H4 (cell line): ENCODE measurements at regions not wholly inside any gene's neighbourhood (a gene's known extent, or its start where the extent isn't known, plus 50 kb on each side); places are given as distances from the start of the nearest gene placed in this dataset.
A peak's percentile ranks its signal among the peaks of the same experiment; 100 is the strongest.

Experiments
- DNase-seq: peaks from one replicate; pipeline ENCODE4 v3.0.0-alpha.2; 2015; ENCODE audit warnings: low spot score

DNA sequence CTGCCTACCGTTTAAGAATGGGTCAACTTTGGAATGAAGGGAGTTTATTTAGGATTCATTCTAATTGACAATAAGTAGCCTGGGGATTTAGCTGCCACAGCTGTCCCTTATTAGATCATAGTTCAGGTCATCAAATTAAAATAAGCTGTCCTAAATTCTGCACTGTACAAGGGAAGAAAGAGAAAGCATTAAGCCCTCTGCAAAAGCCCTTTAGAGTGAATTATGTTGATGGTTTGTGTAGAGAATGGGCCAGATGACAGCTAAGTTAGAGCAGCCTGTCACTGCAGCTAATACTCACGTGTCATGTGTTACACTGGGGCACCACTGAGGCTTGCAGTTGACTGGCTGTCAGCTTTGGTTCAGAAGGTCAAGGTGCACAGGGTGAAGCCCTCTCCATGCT is 737.1 kb upstream of the SLC10A2 start:
- DNase-seq = no peak

GRCh38 chr13:103799028-103799427 is 732.8 kb upstream of the SLC10A2 start:
- no peak for DNase-seq

DNA sequence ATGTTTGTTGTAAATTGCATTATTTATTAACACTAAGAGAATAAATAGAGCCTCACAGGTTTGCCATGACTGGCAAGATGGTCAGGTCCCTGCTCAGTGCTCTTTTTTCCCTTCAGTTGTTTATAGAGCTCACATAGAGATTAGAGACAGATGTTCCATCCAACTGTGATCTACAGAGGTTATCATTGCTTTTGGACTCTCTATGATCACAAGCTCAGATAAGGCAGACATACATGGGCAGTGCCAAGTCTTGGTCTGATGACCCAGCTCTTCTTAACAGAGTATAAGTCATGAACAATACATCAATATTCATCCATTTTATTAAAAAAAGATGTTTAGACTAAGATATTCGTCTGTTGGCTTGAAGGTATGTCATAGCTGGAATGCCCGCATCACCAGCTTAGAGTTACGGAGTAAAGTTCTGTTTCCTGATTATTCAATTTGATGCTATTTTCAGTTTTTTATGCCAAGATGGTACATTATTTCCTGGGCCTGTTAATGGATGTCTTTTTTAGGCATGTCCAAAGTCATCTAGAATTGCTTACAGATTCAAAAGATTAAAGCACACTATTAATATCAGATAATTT is 729.8 kb upstream of the SLC10A2 start:
- no peak for DNase-seq

DNA sequence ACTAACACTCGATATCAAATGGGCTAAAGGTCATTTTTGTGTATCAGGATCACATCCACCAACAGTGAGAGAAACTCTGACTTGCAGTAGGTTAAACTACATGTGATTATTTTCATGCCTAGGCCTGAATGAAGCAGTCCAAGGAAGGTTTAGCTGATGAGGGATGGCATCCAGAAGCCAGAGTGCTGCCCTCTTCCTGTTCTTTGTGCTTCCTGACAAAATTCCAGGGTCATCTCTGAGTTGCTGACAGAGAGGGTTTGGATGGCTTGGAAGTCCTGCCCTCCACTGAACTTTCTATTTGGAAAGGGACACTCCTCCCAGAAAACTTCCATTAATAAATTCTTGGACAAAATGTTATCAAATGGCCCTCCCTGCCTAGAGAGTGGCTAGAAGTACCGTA is 728.3 kb upstream of the SLC10A2 start:
- no peak for DNase-seq

- DNase-seq = no peak
Observed at GRCh38 chr13:103788061-103788652, 721.9 kb upstream of the SLC10A2 start.

DNA sequence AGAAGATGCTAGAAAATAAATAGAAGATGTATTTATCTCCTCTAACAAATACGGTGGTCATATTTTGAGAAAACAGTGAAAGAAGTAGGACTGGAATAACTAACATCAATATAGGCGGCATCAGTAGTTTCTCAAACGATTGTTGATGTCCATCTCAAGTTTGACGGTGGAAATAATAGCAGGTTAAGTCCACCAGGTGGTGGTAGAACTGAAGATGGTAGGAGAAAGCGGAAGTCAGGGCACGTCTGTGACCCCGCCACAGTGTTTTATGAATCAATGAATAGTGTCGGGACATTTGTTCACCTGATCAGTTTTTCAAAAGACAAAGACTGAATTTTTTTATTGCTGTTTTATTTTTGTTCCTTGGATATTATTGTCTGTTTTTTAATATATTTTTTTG is 706.4 kb upstream of the SLC10A2 start:
- no peak for DNase-seq

- no peak for DNase-seq
Observed at GRCh38 chr13:103762523-103762922, 696.3 kb upstream of the SLC10A2 start.

GRCh38 chr13:103759361-103759760 is 693.1 kb upstream of the SLC10A2 start:
- no peak for DNase-seq

DNA sequence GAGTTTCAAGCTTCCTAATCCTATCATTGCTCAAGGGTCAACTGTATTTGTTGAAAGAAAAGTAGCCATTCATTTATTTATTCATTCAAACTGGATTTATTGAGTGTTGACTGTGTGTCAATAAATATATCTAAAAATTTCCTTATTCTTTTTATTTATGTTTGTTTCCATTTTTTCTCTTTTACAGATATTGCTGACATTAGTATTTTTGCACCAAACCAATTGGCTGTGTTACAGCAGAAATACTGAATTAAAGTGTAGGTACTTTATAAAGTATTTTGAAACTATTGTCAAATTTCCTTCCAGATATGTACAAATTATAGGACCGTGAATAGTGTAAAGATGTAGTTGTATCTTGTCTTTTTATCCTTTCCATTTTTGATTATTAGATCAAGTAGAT is 692.0 kb upstream of the SLC10A2 start:
- no peak for DNase-seq

GRCh38 chr13:103757361-103757760 is 691.1 kb upstream of the SLC10A2 start:
- DNase-seq = no peak

GRCh38 chr13:103754783-103755182 is 688.6 kb upstream of the SLC10A2 start:
- DNase-seq = no peak

GRCh38 chr13:103734837-103735236 is 668.6 kb upstream of the SLC10A2 start:
- DNase-seq = no peak

DNA sequence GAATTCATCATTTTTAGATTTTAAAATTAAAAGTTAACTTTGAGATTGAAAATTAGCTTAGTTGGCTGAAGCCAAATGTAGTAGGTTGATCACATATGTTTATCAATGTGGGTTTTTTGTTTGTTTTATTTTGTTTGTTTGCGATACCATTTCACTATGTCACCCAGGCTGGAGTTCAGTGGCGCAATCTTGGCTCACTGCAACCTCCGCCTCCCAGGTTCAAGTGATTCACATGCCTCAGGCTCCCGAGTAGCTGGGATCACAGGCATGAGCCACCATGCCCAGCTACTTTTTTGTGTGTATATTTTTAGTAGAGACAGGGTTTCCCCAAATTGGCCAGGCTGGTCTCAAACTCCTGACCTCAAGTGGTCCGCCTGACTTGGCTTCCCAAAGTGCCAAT is 665.7 kb upstream of the SLC10A2 start:
- peak; percentile 16 for DNase-seq

DNA sequence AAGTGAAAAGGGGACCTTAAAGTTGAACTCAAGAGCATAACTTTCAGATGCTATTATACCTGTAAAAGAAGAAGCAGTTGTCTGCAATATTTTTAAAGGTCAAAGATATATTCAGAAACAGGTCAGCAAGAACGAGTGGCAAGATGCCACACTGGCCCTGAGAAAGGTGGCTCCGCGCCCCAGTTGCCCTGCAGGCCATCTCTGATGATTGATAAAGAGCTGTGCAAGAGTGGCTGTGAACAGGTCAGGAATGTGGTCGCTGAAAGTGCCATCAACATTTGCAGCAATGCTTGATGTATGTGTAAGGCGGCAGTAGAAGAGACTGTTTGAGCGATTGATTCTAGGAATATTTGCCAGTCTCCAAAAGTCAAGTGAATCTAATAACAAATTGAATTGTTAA is 664.2 kb upstream of the SLC10A2 start:
- no peak for DNase-seq

GRCh38 chr13:103726808-103727207 is 660.6 kb upstream of the SLC10A2 start:
- no peak for DNase-seq

DNA sequence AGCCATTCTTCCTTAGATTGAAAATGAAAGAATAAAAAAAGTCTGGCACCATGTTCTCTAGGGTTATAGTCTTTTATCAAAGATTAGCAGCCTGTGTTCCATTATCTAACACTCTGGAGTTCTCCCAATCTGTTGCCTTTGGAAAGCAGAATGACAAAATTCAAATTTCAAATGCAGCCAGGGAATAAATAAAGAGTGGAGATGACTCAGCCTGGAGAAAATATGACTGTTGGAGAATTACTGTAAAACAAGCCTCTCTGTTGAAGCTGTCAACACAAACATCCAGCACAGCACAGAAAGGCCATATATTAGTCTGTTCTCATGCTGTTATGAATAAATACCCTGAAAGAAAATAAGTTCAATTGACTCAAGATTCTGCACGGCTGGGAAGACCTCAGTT is 650.5 kb upstream of the SLC10A2 start:
- DNase-seq = no peak

DNA sequence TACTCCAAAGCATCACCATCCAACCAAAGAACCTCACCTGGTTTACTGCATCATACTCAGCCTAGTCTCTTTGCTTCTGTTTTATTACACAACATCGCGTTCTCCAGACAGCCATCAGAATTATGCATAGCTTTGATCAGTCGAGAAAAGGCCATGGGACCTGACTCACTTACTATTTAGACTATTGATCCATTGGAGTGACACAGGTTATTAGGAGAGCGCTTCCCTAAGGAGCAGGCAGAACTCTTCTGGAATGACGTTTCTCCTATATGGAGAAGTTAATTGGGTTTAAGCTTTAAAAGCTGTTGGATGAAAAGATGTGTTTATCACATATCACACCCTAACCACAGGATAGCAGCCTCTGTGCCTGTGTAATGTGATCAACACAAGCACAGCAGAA is 649.1 kb upstream of the SLC10A2 start:
- no peak for DNase-seq

- no peak for DNase-seq
Observed at GRCh38 chr13:103703246-103703645, 637.0 kb upstream of the SLC10A2 start.

DNA sequence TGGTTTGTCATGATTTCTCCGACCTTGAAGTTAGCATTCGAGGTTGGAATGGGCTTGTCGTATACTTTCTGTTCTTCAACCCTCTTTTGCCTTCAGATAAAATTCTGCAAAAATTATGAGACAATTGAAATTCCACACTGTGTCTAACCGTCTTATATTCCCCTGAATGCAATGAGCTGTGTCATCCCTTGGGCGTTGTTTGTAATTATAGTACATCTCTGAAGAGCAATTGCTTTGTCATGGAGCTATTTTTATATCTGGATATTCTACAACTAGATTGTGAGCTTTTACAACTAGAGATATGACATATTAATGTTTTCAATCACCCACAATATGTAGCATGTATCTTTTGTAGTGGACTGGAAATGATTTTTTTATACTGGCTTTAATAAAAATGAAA is 631.8 kb upstream of the SLC10A2 start:
- no peak for DNase-seq

- DNase-seq = no peak
Observed at GRCh38 chr13:103695320-103695719, 629.1 kb upstream of the SLC10A2 start.

- no peak for DNase-seq
Observed at GRCh38 chr13:103694471-103694870, 628.3 kb upstream of the SLC10A2 start.

DNA sequence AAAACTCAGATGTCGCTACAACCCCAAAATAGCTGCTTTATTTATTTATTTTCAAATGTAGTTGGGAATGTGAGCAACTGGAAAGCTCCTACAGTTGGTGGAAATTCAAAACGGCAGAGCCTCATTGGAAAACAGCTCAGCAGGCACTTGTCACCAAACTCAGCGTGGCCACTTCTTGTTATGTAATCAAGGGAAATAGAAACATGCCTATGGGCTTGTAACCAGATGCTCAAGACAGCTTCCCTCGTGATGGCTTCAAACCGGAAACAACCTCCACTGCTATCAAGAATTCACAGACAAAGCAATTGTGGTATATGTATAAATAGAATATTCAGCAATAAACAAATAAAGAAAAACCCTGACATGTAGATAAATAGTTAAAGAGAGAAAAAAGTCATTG is 627.8 kb upstream of the SLC10A2 start:
- DNase-seq = no peak

GRCh38 chr13:103692442-103692841 is 626.2 kb upstream of the SLC10A2 start:
- no peak for DNase-seq

DNA sequence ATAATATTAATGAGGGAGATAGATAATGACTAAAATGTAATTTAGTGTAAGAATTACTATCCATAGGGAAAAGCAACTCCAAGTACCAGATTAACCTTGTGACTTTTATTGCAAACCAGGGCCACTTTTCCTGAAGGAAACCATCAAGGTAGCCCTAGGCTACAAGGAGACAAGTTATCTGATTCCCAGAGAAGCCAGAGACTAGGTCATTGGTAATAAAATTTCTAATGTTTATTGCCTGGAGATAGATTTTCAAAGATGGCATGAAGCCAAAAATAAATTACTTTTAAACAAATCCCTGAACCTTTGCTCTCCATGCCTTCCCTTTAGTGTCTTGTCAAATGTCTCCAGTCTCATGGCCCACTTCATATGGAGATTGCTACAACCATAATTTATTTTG is 610.1 kb upstream of the SLC10A2 start:
- no peak for DNase-seq
